AG04449 (cell line): ENCODE measurements at regions not wholly inside any gene's neighbourhood (a gene's known extent, or its start where the extent isn't known, plus 50 kb on each side); places are given as distances from the start of the nearest gene placed in this dataset.

Experiments
- CTCF ChIA-PET: fragments of 350-600 bp; formaldehyde crosslinking; extraction: SDS; loops from one replicate; lab custom pipeline; 2021; ENCODE audit warnings: antibody characterized with exemption; lab: Yijun Ruan, JAX
- POLR2A ChIA-PET: fragments of 400-600, 350-600 bp; formaldehyde crosslinking; extraction: SDS; loops from one replicate; lab custom pipeline; 2020; ENCODE audit warnings: antibody characterized with exemption, inconsistent platforms; lab: Yijun Ruan, JAX
- DNase-seq: peaks from one replicate; pipeline ENCODE4 v3.0.0-alpha.2; 2010; ENCODE audit warnings: low read depth, low spot score
- H3K4me3 ChIP-seq: 2 replicates; pipeline ENCODE4 v1.5.1; 2011; ENCODE audit warnings: low read depth, mild to moderate bottlenecking, control low read depth, low read length
- CTCF ChIP-seq: IDR thresholded peaks from one replicate; pipeline ENCODE4 v1.5.1; 2011; ENCODE audit warnings: mild to moderate bottlenecking, moderate library complexity, low read length, control low read depth, inconsistent platforms; ENCODE audit not compliant: insufficient read depth; ENCODE audit errors: missing control alignments

- POLR2A ChIA-PET, result no interaction called here
- TF ChIP-seq CTCF, result no peak
- CTCF ChIA-PET, result no interaction called here
- DNase-seq, result no peak
- no peak overlapping the region for H3K4me3 ChIP-seq
These were observed 80.9 kb upstream of the TLR3 start for GRCh38 chr4:185987961-185988627.

GRCh38 chr4:185991770-185992169 lies 77.2 kb upstream of the TLR3 start:
- H3K4me3 ChIP-seq, result no peak overlapping the region
- DNase-seq, result no peak
- TF ChIP-seq CTCF, result no peak
- ChIA-PET CTCF (no interaction called here), POLR2A (no interaction called here)

- POLR2A ChIA-PET, result no interaction called here
- no peak overlapping the region for H3K4me3 ChIP-seq
- CTCF ChIA-PET, result no interaction called here
- TF ChIP-seq CTCF, result no peak
- DNase-seq, result no peak
These were observed 76.4 kb upstream of the TLR3 start for GRCh38 chr4:185992585-185992984.

- TF ChIP-seq CTCF, result no peak
- no peak overlapping the region for H3K4me3 ChIP-seq
- DNase-seq, result no peak
- ChIA-PET POLR2A (no interaction called here), CTCF (interaction anchor here (0.5 kb wide), 1 partner anchor 231 kb away, joined by 3 read pairs; no protein-coding TSS in a partner anchor)
These were observed 75.5 kb upstream of the TLR3 start for GRCh38 chr4:185993328-185993973.

- POLR2A ChIA-PET, result no interaction called here
- no peak for TF ChIP-seq CTCF
- CTCF ChIA-PET, result no interaction called here
- H3K4me3 ChIP-seq, result no peak overlapping the region
- DNase-seq, result no peak
These were observed 74.2 kb upstream of the TLR3 start for GRCh38 chr4:185994750-185995149.

GRCh38 chr4:185995665-185996064 lies 73.3 kb upstream of the TLR3 start:
- ChIA-PET POLR2A (no interaction called here), CTCF (interaction anchor here (0.9 kb wide), 1 partner anchor 257 kb away, joined by 3 read pairs; no protein-coding TSS in a partner anchor)
- no peak overlapping the region for H3K4me3 ChIP-seq
- no peak for DNase-seq
- no peak for TF ChIP-seq CTCF
